H1 (cell line): ENCODE measurements at regions not wholly inside any gene's neighbourhood (a gene's known extent, or its start where the extent isn't known, plus 50 kb on each side); places are given as distances from the start of the nearest gene placed in this dataset.

Experiments used
- CTBP2 ChIP-seq: IDR thresholded peaks from 2 replicates; pipeline ENCODE4 v1.7.0; 2011; ENCODE audit warnings: borderline replicate concordance, mild to moderate bottlenecking, moderate library complexity, mixed read lengths, low read length; ENCODE audit not compliant: insufficient read depth, insufficient read length
- CTCF ChIP-seq, 3 experiments: IDR thresholded peaks; 1 replicate in 2 of 3; 2 replicates in 1 of 3; pipeline versions ENCODE4 v1.5.1 to v1.6.1; 2011; ENCODE audit warnings: low read length in 3 of 3, mild to moderate bottlenecking in 3 of 3, inconsistent platforms in 2 of 3, low read depth in 1 of 3, moderate library complexity in 1 of 3; ENCODE audit not compliant: insufficient read depth in 1 of 3; ENCODE audit errors: control extremely low read depth in 1 of 3
- EP300 ChIP-seq, 2 experiments: IDR thresholded peaks; 1 replicate in 1 of 2; 2 replicates in 1 of 2; pipeline ENCODE4 v1.6.1; 2011 to 2012; ENCODE audit warnings: low read depth in 2 of 2, low read length in 2 of 2, mild to moderate bottlenecking in 2 of 2, borderline replicate concordance in 1 of 2, inconsistent platforms in 1 of 2, moderate library complexity in 1 of 2
- HDAC6 ChIP-seq: IDR thresholded peaks from one replicate; pipeline ENCODE4 v1.7.1; 2012; ENCODE audit warnings: low read depth, mild to moderate bottlenecking, inconsistent platforms, low read length, moderate library complexity
- POLR2A ChIP-seq, 2 experiments: IDR thresholded peaks; 1 replicate in 1 of 2; 2 replicates in 1 of 2; pipeline ENCODE4 v1.6.1; 2011; ENCODE audit warnings: low read depth in 2 of 2, low read length in 2 of 2, mild to moderate bottlenecking in 2 of 2; ENCODE audit errors: control extremely low read depth in 1 of 2
- RAD21 ChIP-seq, 2 experiments: IDR thresholded peaks in 1 of 2; conservative IDR thresholded peaks in 1 of 2; 2 replicates each; pipeline ENCODE4 v1.6.1; 2011; ENCODE audit warnings: low read depth in 2 of 2, low read length in 2 of 2, improper control_type of control experiment in 1 of 2, inconsistent platforms in 1 of 2, mild to moderate bottlenecking in 1 of 2, moderate library complexity in 1 of 2
- RBBP5 ChIP-seq: IDR thresholded peaks from 2 replicates; pipeline ENCODE4 v1.7.1; 2012; ENCODE audit warnings: low read depth, mild to moderate bottlenecking, inconsistent platforms, low read length, moderate library complexity, borderline replicate concordance
- RNF2 ChIP-seq: fragments of 200-900, 300-1000 bp; sonication (generic); IDR thresholded peaks from 2 replicates; pipeline ENCODE4 v1.7.1; 2016; ENCODE audit warnings: borderline replicate concordance, low read depth, mild to moderate bottlenecking, antibody characterized with exemption, low read length; ENCODE audit not compliant: poor library complexity, severe bottlenecking; ENCODE audit errors: missing control alignments
- SP4 ChIP-seq: IDR thresholded peaks from 2 replicates; pipeline ENCODE4 v1.6.1; 2012; ENCODE audit warnings: low read length, inconsistent platforms
- TAF1 ChIP-seq: IDR thresholded peaks from 2 replicates; pipeline ENCODE4 v1.6.1; 2011; ENCODE audit warnings: mild to moderate bottlenecking, low read depth, low read length
- ZNF274 ChIP-seq: IDR thresholded peaks from 2 replicates; pipeline ENCODE4 v1.7.0; 2012; ENCODE audit warnings: low read length, borderline replicate concordance; ENCODE audit errors: extremely low read depth

- TF ChIP-seq RAD21 (IDR thresholded peaks at IDR 0.05 in 1 of 2, conservative IDR thresholded peaks at IDR 0.05 in 1 of 2; ENCODE audit: low read depth in 2 of 2, low read length in 2 of 2) (no peak), HDAC6 (no peak), RNF2 (no peak), CTCF (IDR thresholded peaks at IDR 0.05; ENCODE audit: control extremely low read depth in 1 of 3, insufficient read depth in 1 of 3, low read depth in 1 of 3, low read length in 3 of 3) (no peak), SP4 (no peak), EP300 (IDR thresholded peaks at IDR 0.05; ENCODE audit: borderline replicate concordance in 1 of 2, low read depth in 2 of 2, low read length in 2 of 2) (no peak), RBBP5 (no peak), ZNF274 (no peak), TAF1 (no peak), CTBP2 (no peak), POLR2A (IDR thresholded peaks at IDR 0.05; ENCODE audit: control extremely low read depth in 1 of 2, low read depth in 2 of 2, low read length in 2 of 2) (no peak)
Observed at GRCh38 chr9:10744669-10745068, 131.9 kb upstream of the PTPRD start.
